ENCODE measurements at regions not wholly inside any gene's neighbourhood (a gene's known extent, or its start where the extent isn't known, plus 50 kb on each side); places are given as distances from the start of the nearest gene placed in this dataset.

DNA sequence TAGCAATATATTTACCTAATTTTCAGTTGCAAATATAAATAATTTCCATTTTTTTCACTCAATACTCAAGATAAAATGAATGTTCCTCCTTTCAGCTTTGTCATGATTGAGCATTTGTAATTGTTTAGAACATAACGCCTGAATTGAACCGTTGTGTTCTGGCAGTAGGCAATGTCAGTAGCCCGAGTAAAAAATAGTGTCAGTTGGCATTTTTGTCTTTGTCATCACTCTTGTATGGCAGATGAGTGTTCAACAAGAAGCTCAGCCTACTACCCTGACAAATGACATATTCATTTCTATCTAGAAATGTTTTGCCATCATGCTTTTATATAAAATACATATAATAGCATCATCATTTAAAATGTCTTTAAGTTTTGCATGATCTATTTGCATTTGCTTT lies 691.4 kb upstream of the NCAM2 start:
- WGBS, 2 donors, result 74 to 87% methylated on average over 3 of the region's 3 CpGs
- no peak for DNase-seq
- Histone ChIP-seq H3K27me3 (ENCODE audit: control insufficient read depth in 3 of 3, insufficient read depth in 3 of 3, low read length in 2 of 3) (no peaks in the 10 kb centered on the region), H3K4me3 (no peak overlapping the region), H3K9me3 (ENCODE audit: control insufficient read depth in 4 of 4, insufficient read depth in 3 of 4, low read length in 3 of 4) (no peaks in the 10 kb centered on the region), H3K27ac (ENCODE audit: low read depth in 1 of 2, low read length in 1 of 2) (no peak overlapping the region), H3K9ac (ENCODE audit: insufficient read depth in 1 of 2, low read length in 2 of 2) (no peak overlapping the region), H3K36me3 (ENCODE audit: control insufficient read depth in 4 of 4, insufficient read depth in 4 of 4, low read length in 4 of 4) (no peaks in the 10 kb centered on the region), H3K4me1 (ENCODE audit: control insufficient read depth in 5 of 5, insufficient read depth in 5 of 5, low read length in 5 of 5) (no peaks in the 10 kb centered on the region)
- no peak for ATAC-seq (ENCODE audit: insufficient read depth, low FRiP score)
- TF ChIP-seq, protein P1, sequence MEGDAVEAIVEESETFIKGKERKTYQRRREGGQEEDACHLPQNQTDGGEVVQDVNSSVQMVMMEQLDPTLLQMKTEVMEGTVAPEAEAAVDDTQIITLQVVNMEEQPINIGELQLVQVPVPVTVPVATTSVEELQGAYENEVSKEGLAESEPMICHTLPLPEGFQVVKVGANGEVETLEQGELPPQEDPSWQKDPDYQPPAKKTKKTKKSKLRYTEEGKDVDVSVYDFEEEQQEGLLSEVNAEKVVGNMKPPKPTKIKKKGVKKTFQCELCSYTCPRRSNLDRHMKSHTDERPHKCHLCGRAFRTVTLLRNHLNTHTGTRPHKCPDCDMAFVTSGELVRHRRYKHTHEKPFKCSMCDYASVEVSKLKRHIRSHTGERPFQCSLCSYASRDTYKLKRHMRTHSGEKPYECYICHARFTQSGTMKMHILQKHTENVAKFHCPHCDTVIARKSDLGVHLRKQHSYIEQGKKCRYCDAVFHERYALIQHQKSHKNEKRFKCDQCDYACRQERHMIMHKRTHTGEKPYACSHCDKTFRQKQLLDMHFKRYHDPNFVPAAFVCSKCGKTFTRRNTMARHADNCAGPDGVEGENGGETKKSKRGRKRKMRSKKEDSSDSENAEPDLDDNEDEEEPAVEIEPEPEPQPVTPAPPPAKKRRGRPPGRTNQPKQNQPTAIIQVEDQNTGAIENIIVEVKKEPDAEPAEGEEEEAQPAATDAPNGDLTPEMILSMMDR (IDR thresholded peaks at IDR 0.05; ENCODE audit: control extremely low read depth, extremely low read depth), result no peak

DNA sequence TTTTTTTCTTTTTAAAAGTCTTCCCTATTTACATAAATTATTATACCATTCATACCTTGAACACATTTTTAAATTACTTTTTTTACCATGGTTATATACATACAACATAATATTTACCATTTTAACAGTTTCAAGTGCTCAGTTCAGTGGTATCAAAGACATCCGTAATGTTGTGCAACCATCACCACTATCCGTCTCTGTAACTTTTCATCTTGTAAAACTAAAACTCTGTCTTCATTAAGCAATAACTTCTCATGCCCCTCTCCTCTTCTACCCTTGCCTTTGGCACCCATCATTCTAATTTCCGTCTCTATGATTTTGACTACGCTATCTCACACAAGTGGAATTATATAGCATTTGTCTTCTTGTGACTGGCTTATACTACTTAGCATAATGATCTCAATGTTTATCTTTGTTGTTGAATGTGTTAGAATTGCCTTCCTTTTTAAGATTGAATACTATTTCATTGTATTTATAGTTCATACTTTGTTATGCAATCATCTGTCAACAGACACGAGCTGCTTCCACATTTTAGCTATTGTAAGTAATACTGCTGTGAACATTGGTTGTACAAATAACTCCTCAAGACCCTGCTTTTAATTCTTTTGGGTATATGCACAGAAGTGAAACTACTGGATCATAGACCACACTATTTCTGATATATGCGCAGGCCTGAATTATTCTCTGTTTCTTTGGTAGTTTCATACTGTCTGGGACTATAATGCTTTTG lies 689.5 kb upstream of the NCAM2 start:
- DNase-seq (no peak), ATAC-seq (ENCODE audit: insufficient read depth, low FRiP score) (no peak)
- TF ChIP-seq, protein P1 (IDR thresholded peaks at IDR 0.05; ENCODE audit: control extremely low read depth, extremely low read depth), result no peak
- 37 to 59% methylated on average over 6 of the region's 6 CpGs for WGBS, 2 donors
- H3K27ac ChIP-seq (ENCODE audit: low read depth in 1 of 2, low read length in 1 of 2), result no peak overlapping the region
- no peaks in the 10 kb centered on the region for H3K9me3 ChIP-seq (ENCODE audit: control insufficient read depth in 4 of 4, insufficient read depth in 3 of 4, low read length in 3 of 4)
- H3K36me3 ChIP-seq (ENCODE audit: control insufficient read depth in 4 of 4, insufficient read depth in 4 of 4, low read length in 4 of 4), result no peaks in the 10 kb centered on the region
- H3K9ac ChIP-seq (ENCODE audit: insufficient read depth in 1 of 2, low read length in 2 of 2), result no peak overlapping the region
- H3K27me3 ChIP-seq (ENCODE audit: control insufficient read depth in 3 of 3, insufficient read depth in 3 of 3, low read length in 2 of 3), result no peaks in the 10 kb centered on the region
- no peak overlapping the region for H3K4me3 ChIP-seq
- no peaks in the 10 kb centered on the region for H3K4me1 ChIP-seq (ENCODE audit: control insufficient read depth in 5 of 5, insufficient read depth in 5 of 5, low read length in 5 of 5)

DNA sequence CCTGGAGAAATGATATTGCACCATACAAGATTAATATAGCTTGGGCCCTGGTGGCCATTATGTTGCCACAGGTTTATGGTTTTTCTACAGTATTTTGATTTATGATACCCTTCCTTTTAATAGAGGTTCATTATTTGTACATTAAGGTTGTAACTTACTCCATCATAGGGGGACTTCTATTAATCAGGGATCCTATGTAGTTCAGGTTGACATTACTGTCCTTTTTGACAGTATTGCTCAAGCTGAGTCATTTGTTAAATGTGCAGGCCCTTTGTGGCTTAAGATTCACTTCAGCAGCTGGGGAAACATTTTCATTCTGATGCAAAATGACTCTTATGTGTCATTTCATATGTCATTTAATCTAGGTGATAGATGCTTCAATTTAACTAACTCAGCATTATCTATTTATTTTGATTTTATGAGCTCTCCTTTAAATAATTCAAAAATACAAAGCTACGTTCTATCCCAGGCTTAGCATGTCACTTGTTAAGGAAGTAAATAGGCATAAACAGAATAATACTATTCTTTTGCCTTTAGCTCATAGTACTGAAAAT lies 686.9 kb upstream of the NCAM2 start:
- Histone ChIP-seq H3K4me1 (ENCODE audit: control insufficient read depth in 5 of 5, insufficient read depth in 5 of 5, low read length in 5 of 5) (no peaks in the 10 kb centered on the region), H3K27me3 (ENCODE audit: control insufficient read depth in 3 of 3, insufficient read depth in 3 of 3, low read length in 2 of 3) (no peaks in the 10 kb centered on the region), H3K9me3 (ENCODE audit: control insufficient read depth in 4 of 4, insufficient read depth in 3 of 4, low read length in 3 of 4) (no peaks in the 10 kb centered on the region), H3K4me3 (no peak overlapping the region), H3K9ac (ENCODE audit: insufficient read depth in 1 of 2, low read length in 2 of 2) (no peak overlapping the region), H3K27ac (ENCODE audit: low read depth in 1 of 2, low read length in 1 of 2) (no peak overlapping the region), H3K36me3 (ENCODE audit: control insufficient read depth in 4 of 4, insufficient read depth in 4 of 4, low read length in 4 of 4) (no peaks in the 10 kb centered on the region)
- 65 to 85% methylated on average over 1 of the region's 1 CpG for WGBS, 2 donors
- TF ChIP-seq, protein P1 (IDR thresholded peaks at IDR 0.05; ENCODE audit: control extremely low read depth, extremely low read depth), result no peak
- ATAC-seq (ENCODE audit: insufficient read depth, low FRiP score), result no peak
- no peak for DNase-seq

All from lung (tissue), 11 donors.